K562 (cell line): ENCODE measurements at regions not wholly inside any gene's neighbourhood (a gene's known extent, or its start where the extent isn't known, plus 50 kb on each side); places are given as distances from the start of the nearest gene placed in this dataset.

Experiments used
- ATAC-seq: fragments of 200-7000 bp; cut with Tn5 transposase; 3 replicates; pipeline ENCODE4 v1.9.1; 2020; ENCODE audit warnings: moderate library complexity
- BruUV-seq: library from RNA; stranded (reverse); fragments of 400-500 nt; replicated peaks from 2 replicates; lab custom pipeline; 2021; lab: Mats Ljungman, UMichigan
- CTCF ChIA-PET: fragments of 300-600 bp; formaldehyde crosslinking; extraction: SDS; loops from one replicate; lab custom pipeline; 2021; ENCODE audit warnings: low intra/inter-chr PET ratio; lab: Yijun Ruan, JAX
- POLR2A ChIA-PET: fragments of 300-600, 350-650 bp; sonication (Branson Sonifier 250); formaldehyde crosslinking; extraction: SDS; loops from one replicate; lab custom pipeline; 2021; ENCODE audit warnings: antibody characterized with exemption, inconsistent platforms; lab: Yijun Ruan, JAX
- DNase-seq, 4 experiments: peaks; one replicate each; pipeline versions ENCODE4 v3.0.0 to v3.0.0-alpha.2; 2011 to 2018; ENCODE audit warnings: low spot score in 3 of 4, mixed read lengths in 3 of 4; ENCODE audit errors: extremely low read depth in 1 of 4
- FAIRE-seq: peaks from 2 replicates; lab custom pipeline; 2011; peaks lifted over from hg19 to GRCh38; lab: Jason Lieb, UNC
- H2AFZ ChIP-seq: 2 replicates; pipeline ENCODE4 v1.6.0; 2011; ENCODE audit warnings: low read depth, low read length, control low read depth, inconsistent platforms
- H3K27ac ChIP-seq: fragments of 200-600 bp; 3 replicates; pipeline ENCODE4 v1.8.0; 2011; ENCODE audit warnings: low read depth, mild to moderate bottlenecking, control low read depth, inconsistent platforms, low read length, moderate library complexity, mixed read lengths; ENCODE audit errors: extremely low read depth
- H3K27me3 ChIP-seq, 2 experiments: fragments of 300-600 bp in 1 of 2; 2 replicates in 1 of 2; 3 replicates in 1 of 2; pipeline versions ENCODE4 v1.6.0 to v1.8.0; 2011; ENCODE audit warnings: inconsistent platforms in 2 of 2, low read length in 2 of 2, mild to moderate bottlenecking in 1 of 2, mixed read lengths in 1 of 2, moderate library complexity in 1 of 2; ENCODE audit not compliant: control insufficient read depth in 2 of 2, insufficient read depth in 2 of 2
- H3K36me3 ChIP-seq: fragments of 300-600 bp; 3 replicates; pipeline ENCODE4 v1.8.0; 2011; ENCODE audit warnings: mild to moderate bottlenecking, low read length, inconsistent platforms; ENCODE audit not compliant: control insufficient read depth, insufficient read depth
- H3K4me1 ChIP-seq, 2 experiments: fragments of 200-600 bp in 1 of 2; replicated peaks in 1 of 2; 2 replicates in 1 of 2; 3 replicates in 1 of 2; pipeline versions ENCODE4 v1.5.1 to v1.8.0; 2011; ENCODE audit warnings: inconsistent platforms in 2 of 2, low read length in 2 of 2, mild to moderate bottlenecking in 1 of 2, mixed read lengths in 1 of 2, moderate library complexity in 1 of 2; ENCODE audit not compliant: control insufficient read depth in 2 of 2, insufficient read depth in 2 of 2
- H3K4me2 ChIP-seq: 2 replicates; pipeline ENCODE4 v1.6.1; 2011; ENCODE audit warnings: low read length, control low read depth, inconsistent platforms, mixed read lengths; ENCODE audit not compliant: insufficient read depth
- H3K4me3 ChIP-seq: fragments of 200-600 bp; sonication (generic), shearing (Covaris generic); 2 replicates; pipeline ENCODE4 v1.5.1; 2016; ENCODE audit warnings: control low read depth, inconsistent platforms
- H3K79me2 ChIP-seq: fragments of 200-600 bp; 3 replicates; pipeline ENCODE4 v1.8.0; 2011; ENCODE audit warnings: low read length, inconsistent platforms; ENCODE audit not compliant: control insufficient read depth, insufficient read depth
- H3K9ac ChIP-seq, 2 experiments: 2 replicates each; pipeline versions ENCODE4 v1.6.0 to v1.6.1; 2011; ENCODE audit warnings: low read depth in 2 of 2, low read length in 2 of 2, control low read depth in 1 of 2, inconsistent platforms in 1 of 2, mild to moderate bottlenecking in 1 of 2, mixed read lengths in 1 of 2; ENCODE audit not compliant: insufficient read depth in 1 of 2
- H3K9me1 ChIP-seq: one replicate; pipeline ENCODE4 v1.6.0; 2011; ENCODE audit warnings: inconsistent platforms, mild to moderate bottlenecking, low read length, moderate library complexity; ENCODE audit not compliant: control insufficient read depth, insufficient read depth
- H3K9me3 ChIP-seq: replicated peaks from 2 replicates; pipeline ENCODE4 v1.5.1; 2011; ENCODE audit warnings: low read depth, low read length, inconsistent platforms; ENCODE audit not compliant: control insufficient read depth, insufficient read depth
- H4K20me1 ChIP-seq: replicated peaks from 2 replicates; pipeline ENCODE4 v1.6.1; 2011; ENCODE audit warnings: low read length, inconsistent platforms, mixed read lengths; ENCODE audit not compliant: control insufficient read depth, insufficient read depth
- CAMTA2 ChIP-seq: fragments of 250-450 bp; sonication (Bioruptor Pico); conservative IDR thresholded peaks from 2 replicates; pipeline ENCODE4 v1.5.1; 2022
- CBX1 ChIP-seq: sonication (generic); IDR thresholded peaks from 2 replicates; pipeline ENCODE4 v1.6.1; 2016; ENCODE audit warnings: antibody characterized with exemption, low read depth, mild to moderate bottlenecking
- HDGF ChIP-seq: fragments of 450-650 bp; IDR thresholded peaks from 2 replicates; pipeline ENCODE4 v1.6.1; 2016
- KAT8 ChIP-seq: fragments of 450-650 bp; IDR thresholded peaks from 2 replicates; pipeline ENCODE4 v1.6.1; 2016; ENCODE audit warnings: low read depth, mild to moderate bottlenecking
- MED1 ChIP-seq: sonication (generic); formaldehyde crosslinking; IDR thresholded peaks from 2 replicates; pipeline ENCODE4 v1.8.1; 2023; ENCODE audit warnings: missing genetic modification reagents, borderline replicate concordance
- POU5F1 ChIP-seq: fragments of 150-350 bp; IDR thresholded peaks from 2 replicates; pipeline ENCODE4 v1.6.1; 2014; ENCODE audit warnings: borderline replicate concordance, low read length, low read depth, mild to moderate bottlenecking; ENCODE audit not compliant: partially characterized antibody
- SLC30A9 ChIP-seq: fragments of 250-450 bp; sonication (Bioruptor Pico); IDR thresholded peaks from 2 replicates; pipeline ENCODE4 v1.8.0; 2022; ENCODE audit warnings: mild to moderate bottlenecking, moderate library complexity
- SMAD4 ChIP-seq: fragments of 250-450 bp; sonication (Bioruptor Pico); conservative IDR thresholded peaks from 2 replicates; pipeline ENCODE4 v1.8.0; 2021; ENCODE audit warnings: inconsistent platforms, mild to moderate bottlenecking, moderate library complexity
- TCF7L2 ChIP-seq: fragments of 150-350 bp; IDR thresholded peaks from 2 replicates; pipeline ENCODE4 v1.6.1; 2016; ENCODE audit warnings: low read depth, mild to moderate bottlenecking, low read length, moderate library complexity
- ZBTB17 ChIP-seq: fragments of 450-650 bp; formaldehyde crosslinking; IDR thresholded peaks from 2 replicates; pipeline ENCODE4 v1.4.0; 2020; ENCODE audit warnings: mild to moderate bottlenecking
- WGBS: fragments of 100-300 bp; shearing (Covaris generic); methylation state at CpG from one replicate; pipeline ENCODE4 v1.1.6; 2016; ENCODE audit warnings: low coverage, mixed read lengths; ENCODE audit not compliant: insufficient coverage; ENCODE audit errors: missing lambda C conversion rate; 5-methylcytosine and 5-hydroxymethylcytosine counted together
- in situ Hi-C: fragments of 300-500 bp; cut with MboI; formaldehyde crosslinking; loops from 4 replicates; pipeline ENCODE4 v1.15.0; 2018; ENCODE audit warnings: inconsistent platforms, mixed read lengths
- intact Hi-C: fragments of 100-400 bp; cut with micrococcal nuclease; formaldehyde crosslinking; loops from 2 replicates; pipeline ENCODE4 v1.14.2; 2022
- TF ChIP-seq, protein P1 (sequence below): fragments of 450-650 bp; IDR thresholded peaks from 2 replicates; pipeline ENCODE4 v1.6.1; 2016; ENCODE audit warnings: missing biosample characterization, missing genetic modification characterization
- TF ChIP-seq, protein P2 (sequence below): sonication (generic); formaldehyde crosslinking; IDR thresholded peaks from 2 replicates; pipeline ENCODE4 v1.8.0; 2022; ENCODE audit warnings: missing genetic modification reagents, mild to moderate bottlenecking, borderline replicate concordance
- TF ChIP-seq, protein P3 (sequence below): sonication (generic); formaldehyde crosslinking; IDR thresholded peaks from 2 replicates; pipeline ENCODE4 v1.8.0; 2022; ENCODE audit warnings: mild to moderate bottlenecking, missing genetic modification reagents, borderline replicate concordance
- TF ChIP-seq, protein P4 (sequence below): fragments of 450-650 bp; IDR thresholded peaks from 2 replicates; pipeline ENCODE4 v1.6.1; 2016; ENCODE audit warnings: low read depth, mild to moderate bottlenecking, moderate library complexity

DNA sequence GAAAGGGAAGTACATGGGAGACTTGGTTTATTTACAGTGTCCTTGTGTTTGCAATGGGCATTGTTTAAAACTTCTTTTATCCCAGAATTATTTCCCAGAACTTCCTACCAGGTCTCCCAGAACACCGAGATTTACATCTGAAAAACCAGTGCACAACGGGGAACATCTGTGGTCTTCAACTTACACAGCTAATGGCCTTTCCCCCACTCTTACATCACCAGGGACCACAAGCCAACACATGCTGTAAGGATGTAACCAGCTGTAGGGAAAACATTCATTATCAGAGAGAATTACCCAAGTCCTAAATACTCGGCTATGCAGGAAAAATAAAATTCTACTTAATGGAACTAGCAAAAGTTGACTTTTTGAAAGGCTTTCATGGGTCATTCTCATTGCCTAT lies 267.6 kb downstream of the DUSP6 start (continued):
- TF ChIP-seq SLC30A9 (CRISPR knock-in tag), result no peak
- no peak for TF ChIP-seq KAT8
- no peak for TF ChIP-seq SMAD4 (CRISPR knock-in tag)
- TF ChIP-seq, all 486 proteins: peak for 0

DNA sequence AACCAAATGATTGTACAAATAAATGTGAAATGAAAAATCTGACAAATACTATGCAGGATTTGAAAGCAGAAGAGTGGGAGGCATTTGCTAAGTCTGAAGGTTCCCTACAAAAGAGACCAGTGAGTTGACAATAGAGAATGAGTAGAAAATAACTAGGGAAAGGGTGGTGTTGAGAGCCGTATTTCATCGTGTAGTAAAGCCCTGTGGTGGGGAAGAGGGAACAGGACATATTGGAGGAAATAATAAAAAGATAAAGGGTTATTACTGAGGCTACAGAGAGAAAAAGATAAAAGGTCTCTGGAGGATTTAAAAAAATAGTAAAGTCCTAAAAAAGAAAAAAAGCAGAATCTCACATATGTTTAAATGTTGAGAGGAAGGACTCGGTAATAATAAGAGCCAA lies 268.8 kb downstream of the DUSP6 start:
- ATAC-seq (no peak), DNase-seq (no peak), FAIRE-seq (no peak)
- Histone ChIP-seq H2AFZ (no peak overlapping the region), H3K4me1 (no peaks in the 10 kb centered on the region), H3K27ac (no peak overlapping the region), H4K20me1 (no peaks in the 10 kb centered on the region), H3K36me3 (no peaks in the 10 kb centered on the region), H3K79me2 (no peaks in the 10 kb centered on the region), H3K9me1 (no peaks in the 10 kb centered on the region), H3K4me3 (no peak overlapping the region), H3K9ac (no peak overlapping the region), H3K4me2 (no peak overlapping the region), H3K9me3 (no peaks in the 10 kb centered on the region), H3K27me3 (no peaks in the 10 kb centered on the region)
- intact Hi-C loops, result no loop called here
- TF ChIP-seq CAMTA2 (CRISPR knock-in tag), result no peak
- TF ChIP-seq POU5F1, result no peak
- TF ChIP-seq HDGF, result no peak
- TF ChIP-seq CBX1, result no peak
- no peak for TF ChIP-seq MED1
- TF ChIP-seq, protein P1, sequence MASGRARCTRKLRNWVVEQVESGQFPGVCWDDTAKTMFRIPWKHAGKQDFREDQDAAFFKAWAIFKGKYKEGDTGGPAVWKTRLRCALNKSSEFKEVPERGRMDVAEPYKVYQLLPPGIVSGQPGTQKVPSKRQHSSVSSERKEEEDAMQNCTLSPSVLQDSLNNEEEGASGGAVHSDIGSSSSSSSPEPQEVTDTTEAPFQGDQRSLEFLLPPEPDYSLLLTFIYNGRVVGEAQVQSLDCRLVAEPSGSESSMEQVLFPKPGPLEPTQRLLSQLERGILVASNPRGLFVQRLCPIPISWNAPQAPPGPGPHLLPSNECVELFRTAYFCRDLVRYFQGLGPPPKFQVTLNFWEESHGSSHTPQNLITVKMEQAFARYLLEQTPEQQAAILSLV (tag), result no peak
- no peak for TF ChIP-seq TCF7L2
- no peak for TF ChIP-seq ZBTB17 (CRISPR knock-in tag)
- TF ChIP-seq, protein P2, sequence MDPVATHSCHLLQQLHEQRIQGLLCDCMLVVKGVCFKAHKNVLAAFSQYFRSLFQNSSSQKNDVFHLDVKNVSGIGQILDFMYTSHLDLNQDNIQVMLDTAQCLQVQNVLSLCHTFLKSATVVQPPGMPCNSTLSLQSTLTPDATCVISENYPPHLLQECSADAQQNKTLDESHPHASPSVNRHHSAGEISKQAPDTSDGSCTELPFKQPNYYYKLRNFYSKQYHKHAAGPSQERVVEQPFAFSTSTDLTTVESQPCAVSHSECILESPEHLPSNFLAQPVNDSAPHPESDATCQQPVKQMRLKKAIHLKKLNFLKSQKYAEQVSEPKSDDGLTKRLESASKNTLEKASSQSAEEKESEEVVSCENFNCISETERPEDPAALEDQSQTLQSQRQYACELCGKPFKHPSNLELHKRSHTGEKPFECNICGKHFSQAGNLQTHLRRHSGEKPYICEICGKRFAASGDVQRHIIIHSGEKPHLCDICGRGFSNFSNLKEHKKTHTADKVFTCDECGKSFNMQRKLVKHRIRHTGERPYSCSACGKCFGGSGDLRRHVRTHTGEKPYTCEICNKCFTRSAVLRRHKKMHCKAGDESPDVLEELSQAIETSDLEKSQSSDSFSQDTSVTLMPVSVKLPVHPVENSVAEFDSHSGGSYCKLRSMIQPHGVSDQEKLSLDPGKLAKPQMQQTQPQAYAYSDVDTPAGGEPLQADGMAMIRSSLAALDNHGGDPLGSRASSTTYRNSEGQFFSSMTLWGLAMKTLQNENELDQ (CRISPR knock-in tag), result no peak
- TF ChIP-seq, protein P3, sequence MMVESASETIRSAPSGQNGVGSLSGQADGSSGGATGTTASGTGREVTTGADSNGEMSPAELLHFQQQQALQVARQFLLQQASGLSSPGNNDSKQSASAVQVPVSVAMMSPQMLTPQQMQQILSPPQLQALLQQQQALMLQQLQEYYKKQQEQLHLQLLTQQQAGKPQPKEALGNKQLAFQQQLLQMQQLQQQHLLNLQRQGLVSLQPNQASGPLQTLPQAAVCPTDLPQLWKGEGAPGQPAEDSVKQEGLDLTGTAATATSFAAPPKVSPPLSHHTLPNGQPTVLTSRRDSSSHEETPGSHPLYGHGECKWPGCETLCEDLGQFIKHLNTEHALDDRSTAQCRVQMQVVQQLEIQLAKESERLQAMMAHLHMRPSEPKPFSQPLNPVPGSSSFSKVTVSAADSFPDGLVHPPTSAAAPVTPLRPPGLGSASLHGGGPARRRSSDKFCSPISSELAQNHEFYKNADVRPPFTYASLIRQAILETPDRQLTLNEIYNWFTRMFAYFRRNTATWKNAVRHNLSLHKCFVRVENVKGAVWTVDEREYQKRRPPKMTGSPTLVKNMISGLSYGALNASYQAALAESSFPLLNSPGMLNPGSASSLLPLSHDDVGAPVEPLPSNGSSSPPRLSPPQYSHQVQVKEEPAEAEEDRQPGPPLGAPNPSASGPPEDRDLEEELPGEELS (CRISPR knock-in tag), result no peak
- TF ChIP-seq, protein P4, sequence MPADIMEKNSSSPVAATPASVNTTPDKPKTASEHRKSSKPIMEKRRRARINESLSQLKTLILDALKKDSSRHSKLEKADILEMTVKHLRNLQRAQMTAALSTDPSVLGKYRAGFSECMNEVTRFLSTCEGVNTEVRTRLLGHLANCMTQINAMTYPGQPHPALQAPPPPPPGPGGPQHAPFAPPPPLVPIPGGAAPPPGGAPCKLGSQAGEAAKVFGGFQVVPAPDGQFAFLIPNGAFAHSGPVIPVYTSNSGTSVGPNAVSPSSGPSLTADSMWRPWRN, result no peak
- POLR2A ChIA-PET, result no interaction called here
- in situ Hi-C loops, result no loop called here
- 7% methylated on average over 3 of the region's 3 CpGs for WGBS
- no TSS peak for BruUV-seq
- CTCF ChIA-PET, result no interaction called here
